Effector memory CD4-positive, alpha-beta T cell (primary cell): ENCODE measurements at regions not wholly inside any gene's neighbourhood (a gene's known extent, or its start where the extent isn't known, plus 50 kb on each side); places are given as distances from the start of the nearest gene placed in this dataset.

Experiments
- DNase-seq, 3 donors: peaks; one replicate each; pipeline ENCODE4 v3.0.0-alpha.2; 2020
- H3K27ac ChIP-seq: 2 replicates; pipeline ENCODE4 v1.7.0; 2013; ENCODE audit warnings: mild to moderate bottlenecking, low read length, moderate library complexity; ENCODE audit not compliant: insufficient read depth, poor library complexity, severe bottlenecking
- H3K27me3 ChIP-seq: replicated peaks from 2 replicates; pipeline ENCODE4 v1.7.0; 2013; ENCODE audit warnings: mild to moderate bottlenecking, low read length; ENCODE audit not compliant: insufficient read depth, control insufficient read depth, poor library complexity, severe bottlenecking
- H3K36me3 ChIP-seq: 2 replicates; pipeline ENCODE4 v1.7.0; 2013; ENCODE audit warnings: mild to moderate bottlenecking, low read length, moderate library complexity; ENCODE audit not compliant: control insufficient read depth, insufficient read depth
- H3K4me1 ChIP-seq: 2 replicates; pipeline ENCODE4 v1.7.0; 2013; ENCODE audit warnings: low read length, mild to moderate bottlenecking; ENCODE audit not compliant: control insufficient read depth, insufficient read depth, poor library complexity, severe bottlenecking
- H3K4me3 ChIP-seq: 2 replicates; pipeline ENCODE4 v1.7.0; 2013; ENCODE audit warnings: low read length, low read depth, mild to moderate bottlenecking; ENCODE audit not compliant: insufficient read depth, poor library complexity, severe bottlenecking
- H3K9me3 ChIP-seq: 2 replicates; pipeline ENCODE4 v1.7.0; 2013; ENCODE audit warnings: mild to moderate bottlenecking, low read length, moderate library complexity; ENCODE audit not compliant: control insufficient read depth

DNA sequence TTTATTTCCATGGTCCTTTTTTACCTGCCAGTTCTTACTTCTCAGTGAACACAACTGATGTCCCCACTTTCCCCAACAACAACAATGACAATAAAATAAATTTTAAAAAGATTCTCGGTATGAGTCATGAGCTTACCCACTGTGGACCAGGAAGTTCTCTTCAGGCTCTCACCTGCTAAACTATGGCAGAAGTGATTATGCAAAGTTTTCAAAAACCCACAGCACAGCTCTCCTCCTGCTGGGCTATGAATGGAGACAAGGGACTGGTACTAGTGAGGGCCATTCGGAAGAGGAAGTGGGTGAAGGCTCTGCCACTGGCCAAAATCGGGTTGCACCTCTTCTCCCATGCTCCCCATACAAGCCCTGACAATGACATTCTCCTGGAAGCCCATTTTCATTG lies 429.4 kb downstream of the PIK3R1 start:
- no peak overlapping the region for H3K27ac ChIP-seq
- no peaks in the 10 kb centered on the region for H3K27me3 ChIP-seq
- no peaks in the 10 kb centered on the region for H3K9me3 ChIP-seq
- DNase-seq = no peak
- no peaks in the 10 kb centered on the region for H3K36me3 ChIP-seq
- H3K4me1 ChIP-seq = no peaks in the 10 kb centered on the region
- H3K4me3 ChIP-seq = no peak overlapping the region

DNA sequence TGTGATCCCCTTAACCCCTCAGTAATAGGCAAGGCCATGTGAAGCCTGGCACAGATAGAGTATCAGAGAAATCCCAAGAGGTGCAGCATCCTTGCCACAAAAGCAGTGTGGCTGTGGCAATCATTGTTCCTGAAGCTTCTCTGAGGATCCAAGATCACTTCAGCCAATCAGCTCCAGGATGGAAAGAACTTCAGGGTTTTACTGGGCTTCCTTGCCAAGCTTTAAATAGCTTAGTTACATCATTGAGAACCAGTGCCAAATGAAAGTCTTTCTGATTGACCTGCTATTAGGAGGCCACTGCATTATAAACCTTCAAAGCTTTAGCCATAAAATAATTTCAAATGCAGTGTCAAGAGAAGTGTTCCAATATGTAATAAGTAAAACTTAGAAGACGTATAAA lies 430.6 kb downstream of the PIK3R1 start:
- no peaks in the 10 kb centered on the region for H3K4me1 ChIP-seq
- no peaks in the 10 kb centered on the region for H3K9me3 ChIP-seq
- H3K27ac ChIP-seq = no peak overlapping the region
- H3K36me3 ChIP-seq = no peaks in the 10 kb centered on the region
- no peaks in the 10 kb centered on the region for H3K27me3 ChIP-seq
- DNase-seq = no peak
- H3K4me3 ChIP-seq = no peak overlapping the region

DNA sequence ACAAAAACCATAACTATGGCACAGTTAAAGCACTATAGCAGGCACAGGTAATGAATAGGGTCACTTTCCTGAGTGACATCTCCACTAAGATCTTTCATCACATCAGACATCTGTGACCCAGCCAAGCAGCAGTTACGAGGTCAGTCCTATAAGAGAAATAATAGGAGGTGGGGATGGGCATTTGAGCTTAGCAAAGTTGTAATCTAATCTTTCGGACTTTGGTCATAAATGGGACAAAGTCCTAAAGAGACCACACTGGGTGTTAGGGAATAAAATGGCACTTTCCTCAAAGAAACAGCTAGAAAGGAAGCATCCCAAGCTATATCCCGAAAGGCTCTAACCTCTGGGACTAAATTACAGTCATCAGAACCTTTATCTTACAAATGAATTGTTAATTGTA lies 432.2 kb downstream of the PIK3R1 start:
- Histone ChIP-seq H3K4me3 (no peak overlapping the region), H3K27ac (no peak overlapping the region), H3K27me3 (no peaks in the 10 kb centered on the region), H3K36me3 (no peaks in the 10 kb centered on the region), H3K4me1 (no peaks in the 10 kb centered on the region), H3K9me3 (no peaks in the 10 kb centered on the region)
- no peak for DNase-seq

DNA sequence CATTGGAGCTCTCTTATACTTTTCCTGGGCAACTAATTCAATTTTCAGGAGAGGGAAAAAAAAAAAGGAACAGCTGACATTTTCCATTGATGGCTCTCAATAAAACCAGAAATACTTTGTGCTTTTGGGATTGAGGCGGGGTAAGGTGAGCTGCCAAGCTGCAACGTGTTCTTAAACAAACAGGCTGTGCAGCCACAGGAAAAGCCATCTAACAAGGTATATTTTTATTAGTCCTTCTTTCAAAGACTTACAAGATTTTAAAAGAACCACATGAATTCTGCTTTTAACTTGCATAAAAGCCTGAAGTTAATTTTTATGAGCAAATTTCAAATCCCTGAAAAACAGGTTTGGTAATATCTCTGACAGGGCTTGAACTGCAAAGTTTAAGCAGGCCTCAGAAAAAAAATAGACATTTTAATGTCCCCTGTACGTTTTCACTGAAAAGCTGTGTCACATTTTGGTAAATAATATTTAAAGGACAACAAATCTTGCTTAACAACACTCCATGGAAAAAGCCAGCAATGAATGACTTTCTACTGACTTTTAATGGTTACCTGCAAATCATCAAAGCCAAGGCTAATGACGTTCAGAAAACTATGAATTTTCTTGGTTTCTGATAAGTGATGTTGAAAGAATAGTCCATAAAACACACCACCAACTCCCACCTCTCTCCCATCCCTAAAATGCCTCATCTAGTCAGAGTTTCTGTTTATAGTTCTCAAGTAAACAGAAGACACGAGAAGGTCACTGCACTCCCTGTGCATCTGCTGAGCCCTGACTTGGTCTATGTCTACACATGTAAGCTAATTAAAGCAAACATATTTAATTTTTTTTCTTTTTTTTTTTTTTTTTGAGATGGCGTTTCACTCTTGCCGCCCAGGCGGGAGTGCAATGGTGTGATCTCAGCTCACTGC lies 433.6 kb downstream of the PIK3R1 start:
- Histone ChIP-seq H3K4me3 (no peak overlapping the region), H3K36me3 (no peaks in the 10 kb centered on the region), H3K9me3 (no peaks in the 10 kb centered on the region), H3K4me1 (no peaks in the 10 kb centered on the region), H3K27me3 (no peaks in the 10 kb centered on the region), H3K27ac (no peak overlapping the region)
- no peak for DNase-seq

DNA sequence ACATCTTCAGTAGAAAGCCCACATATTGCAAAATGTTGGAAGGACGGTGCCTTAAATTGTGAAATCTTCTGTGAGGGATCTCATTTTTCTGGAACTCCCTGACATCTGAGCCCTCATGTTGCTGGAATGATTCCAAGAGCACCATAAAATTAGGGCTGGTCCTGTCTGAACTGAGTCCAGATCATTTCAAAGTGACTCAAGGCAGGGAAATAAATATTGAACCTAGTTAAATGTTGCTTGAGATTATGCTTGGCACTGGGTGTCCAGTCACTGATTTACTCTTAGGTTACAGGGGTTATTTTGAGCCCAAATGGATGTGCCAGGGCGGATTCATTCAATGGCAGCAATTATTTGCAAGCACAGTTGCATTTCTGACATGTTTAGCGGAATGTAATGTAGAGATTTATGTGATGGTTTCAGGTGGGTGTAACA lies 437.0 kb downstream of the PIK3R1 start:
- H3K4me1 ChIP-seq = no peaks in the 10 kb centered on the region
- no peak overlapping the region for H3K4me3 ChIP-seq
- no peaks in the 10 kb centered on the region for H3K27me3 ChIP-seq
- no peak overlapping the region for H3K27ac ChIP-seq
- H3K36me3 ChIP-seq = no peaks in the 10 kb centered on the region
- no peaks in the 10 kb centered on the region for H3K9me3 ChIP-seq
- DNase-seq = no peak

DNA sequence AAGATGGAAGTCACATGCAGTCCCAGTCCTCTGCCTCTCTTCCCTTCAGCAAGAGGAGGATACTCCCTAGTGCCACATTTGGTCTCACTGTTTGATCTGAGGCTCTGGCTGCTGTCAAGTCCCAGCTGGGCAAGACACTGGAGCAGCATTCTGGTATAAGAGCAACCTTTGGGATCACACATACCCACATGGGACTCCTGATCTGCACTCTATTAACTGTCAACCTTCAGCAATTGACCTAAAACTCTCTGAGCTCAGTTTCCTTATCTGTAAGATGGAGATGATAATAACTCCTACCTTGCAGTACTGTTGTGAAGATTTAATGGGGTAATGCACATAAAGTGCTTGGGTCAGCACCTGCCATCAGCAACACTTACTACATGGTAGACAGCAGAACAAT lies 437.9 kb downstream of the PIK3R1 start:
- Histone ChIP-seq H3K36me3 (no peaks in the 10 kb centered on the region), H3K27ac (no peak overlapping the region), H3K4me3 (no peak overlapping the region), H3K4me1 (no peaks in the 10 kb centered on the region), H3K9me3 (no peaks in the 10 kb centered on the region), H3K27me3 (no peaks in the 10 kb centered on the region)
- no peak for DNase-seq

DNA sequence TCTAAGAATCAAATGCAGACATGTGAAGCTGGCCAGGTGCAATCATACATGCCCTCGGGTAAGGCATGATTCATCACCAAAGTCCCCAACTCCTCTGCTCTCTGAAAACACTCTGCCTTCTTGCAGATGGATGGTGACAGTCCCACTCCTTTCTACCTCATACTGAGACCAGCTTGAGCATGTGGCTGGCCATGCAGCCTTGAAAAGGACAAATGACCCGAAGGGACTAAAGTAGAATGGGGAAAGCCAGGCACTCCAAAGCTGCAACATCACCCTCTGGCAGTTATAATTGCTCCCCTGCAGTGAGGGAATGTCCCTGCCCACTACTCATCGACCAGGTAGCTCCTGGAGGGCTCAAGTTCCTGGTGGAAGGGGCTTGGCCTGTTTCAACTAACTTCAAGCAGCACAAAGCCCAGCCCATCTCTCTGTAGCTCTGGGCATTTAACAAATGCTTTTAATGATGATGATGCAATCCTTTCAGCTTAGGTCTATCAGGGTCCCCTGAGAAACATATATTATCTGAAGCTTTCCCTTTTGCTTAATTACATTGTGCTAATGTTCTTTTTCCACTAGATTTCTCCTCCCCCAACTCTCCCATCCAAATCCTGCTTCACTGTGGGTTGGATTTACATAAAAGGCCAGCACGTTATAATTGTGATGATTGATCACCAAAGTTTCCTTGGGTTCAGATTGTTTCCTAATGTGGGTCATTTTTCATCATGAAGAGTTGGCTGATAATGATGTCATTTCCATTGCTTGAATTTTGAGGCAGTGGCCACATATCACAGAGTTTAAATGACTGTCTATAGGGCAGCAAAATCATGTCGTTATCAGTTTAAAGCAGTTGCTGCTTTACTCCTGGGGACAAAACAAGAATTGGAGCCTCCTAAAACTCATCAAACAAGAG lies 436.5 kb upstream of the SLC30A5 start:
- H3K4me1 ChIP-seq = no peaks in the 10 kb centered on the region
- no peaks in the 10 kb centered on the region for H3K36me3 ChIP-seq
- no peak overlapping the region for H3K27ac ChIP-seq
- H3K9me3 ChIP-seq = no peaks in the 10 kb centered on the region
- no peak overlapping the region for H3K4me3 ChIP-seq
- no peak for DNase-seq
- no peaks in the 10 kb centered on the region for H3K27me3 ChIP-seq

DNA sequence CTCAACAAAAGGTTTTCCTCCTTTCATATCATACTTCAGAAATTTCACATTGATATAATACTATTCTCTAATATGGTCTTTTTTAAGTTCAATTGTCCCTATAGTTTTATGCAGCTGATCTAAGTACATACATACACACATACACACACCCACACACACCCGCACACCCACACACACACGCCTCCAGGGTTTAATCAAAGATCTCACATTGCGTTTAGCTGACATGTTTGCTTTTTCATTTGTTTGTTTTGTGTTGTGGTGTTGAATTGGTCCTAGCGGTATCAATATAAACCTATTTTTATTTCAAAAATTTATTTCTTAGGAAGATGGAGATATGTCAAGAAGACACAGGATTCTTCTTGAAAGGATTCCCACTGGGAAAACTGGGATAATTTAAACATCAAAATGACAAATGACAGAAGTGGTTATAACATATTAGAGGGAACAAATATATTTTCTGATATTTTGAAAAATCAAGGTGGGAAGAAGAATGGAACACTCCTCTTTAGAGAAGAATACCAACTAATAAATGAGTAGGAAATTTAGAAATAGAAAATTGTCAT lies 434.9 kb upstream of the SLC30A5 start:
- Histone ChIP-seq H3K27me3 (no peaks in the 10 kb centered on the region), H3K27ac (no peak overlapping the region), H3K9me3 (no peaks in the 10 kb centered on the region), H3K36me3 (no peaks in the 10 kb centered on the region), H3K4me1 (no peaks in the 10 kb centered on the region), H3K4me3 (no peak overlapping the region)
- no peak for DNase-seq

DNA sequence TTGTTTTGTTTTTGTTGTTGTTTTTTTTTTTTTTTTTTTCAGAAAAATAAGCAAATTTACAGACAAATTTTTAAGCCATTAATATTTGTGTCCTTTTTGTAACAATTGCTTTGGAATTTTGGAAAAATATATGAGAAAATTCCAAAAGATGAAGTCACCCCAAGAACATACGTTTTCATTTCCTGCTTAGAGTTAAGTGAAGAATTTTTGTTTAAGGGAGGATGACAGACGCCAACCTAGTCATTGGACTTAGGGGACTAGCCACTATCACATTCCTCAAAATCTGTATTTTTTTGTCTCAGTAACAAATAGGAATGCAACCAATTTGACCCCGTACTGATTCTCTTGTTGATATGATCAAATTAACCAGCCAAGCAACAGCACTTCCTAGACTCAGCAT lies 433.9 kb upstream of the SLC30A5 start:
- no peak for DNase-seq
- Histone ChIP-seq H3K27me3 (no peaks in the 10 kb centered on the region), H3K9me3 (no peaks in the 10 kb centered on the region), H3K27ac (no peak overlapping the region), H3K36me3 (no peaks in the 10 kb centered on the region), H3K4me3 (no peak overlapping the region), H3K4me1 (no peaks in the 10 kb centered on the region)

DNA sequence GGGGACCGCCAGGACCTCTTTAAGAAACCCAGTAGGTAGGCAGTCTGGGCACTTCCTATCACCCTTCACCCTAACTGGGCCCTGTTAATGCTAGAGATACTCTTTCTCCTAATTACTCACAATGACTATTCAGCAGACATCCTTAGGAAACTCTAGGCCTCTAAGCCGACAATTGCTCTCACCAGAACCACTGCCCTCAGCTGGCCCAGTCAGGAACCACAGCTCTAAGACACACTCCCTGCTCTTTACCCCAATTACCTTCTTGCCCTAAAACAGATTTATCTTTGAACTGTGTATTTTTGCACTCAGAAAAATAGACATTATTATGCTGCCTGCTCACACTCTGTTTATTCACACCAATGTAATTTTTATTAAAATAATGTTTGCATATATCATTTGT lies 432.6 kb upstream of the SLC30A5 start:
- Histone ChIP-seq H3K4me3 (no peak overlapping the region), H3K4me1 (no peaks in the 10 kb centered on the region), H3K27me3 (no peaks in the 10 kb centered on the region), H3K27ac (no peak overlapping the region), H3K9me3 (no peaks in the 10 kb centered on the region), H3K36me3 (no peaks in the 10 kb centered on the region)
- no peak for DNase-seq
